Astrocyte of the hippocampus (primary cell): ENCODE measurements at regions not wholly inside any gene's neighbourhood (a gene's known extent, or its start where the extent isn't known, plus 50 kb on each side); places are given as distances from the start of the nearest gene placed in this dataset.

Experiments
- DNase-seq: peaks from one replicate; pipeline ENCODE4 v3.0.0; 2011; ENCODE audit warnings: low read depth, low spot score

GRCh38 chr11:44493930-44494329 lies 71.5 kb upstream of the CD82 start:
- DNase-seq = no peak

- DNase-seq = no peak
Measured at GRCh38 chr11:44494785-44495184, 70.7 kb upstream of the CD82 start.

- no peak for DNase-seq
Measured at GRCh38 chr11:44496391-44496790, 69.1 kb upstream of the CD82 start.

GRCh38 chr11:44498089-44498871 lies 67.2 kb upstream of the CD82 start:
- no peak for DNase-seq

- DNase-seq = no peak
Measured at GRCh38 chr11:44502506-44502905, 63.0 kb upstream of the CD82 start.

GRCh38 chr11:44505581-44506054 lies 59.8 kb upstream of the CD82 start:
- DNase-seq = no peak

- no peak for DNase-seq
Measured at GRCh38 chr11:44506375-44507016, 59.0 kb upstream of the CD82 start.

GRCh38 chr11:44507491-44507890 lies 58.0 kb upstream of the CD82 start:
- no peak for DNase-seq

GRCh38 chr11:44507896-44508445 lies 57.5 kb upstream of the CD82 start:
- no peak for DNase-seq

- DNase-seq = no peak
Measured at GRCh38 chr11:44509296-44509695, 56.2 kb upstream of the CD82 start.

GRCh38 chr11:44510372-44510771 lies 55.1 kb upstream of the CD82 start:
- DNase-seq = no peak

GRCh38 chr11:44512818-44513217 lies 52.6 kb upstream of the CD82 start:
- no peak for DNase-seq

GRCh38 chr11:44515048-44515447 lies 50.4 kb upstream of the CD82 start:
- no peak for DNase-seq
